Right atrium auricular region (tissue), 2 donors: ENCODE measurements at regions not wholly inside any gene's neighbourhood (a gene's known extent, or its start where the extent isn't known, plus 50 kb on each side); places are given as distances from the start of the nearest gene placed in this dataset.

ENCODE experiments used
- DNase-seq: peaks from one replicate; pipeline ENCODE4 v3.0.0-alpha.2; 2019; ENCODE audit warnings: low spot score
- H3K27ac ChIP-seq, 2 donors: fragments of 200-600 bp; sonication (generic); 1 replicate in 1 of 2; 2 replicates in 1 of 2; pipeline ENCODE4 v1.5.1; 2016 to 2019
- H3K27me3 ChIP-seq, 2 donors: fragments of 200-600 bp; sonication (generic); one replicate each; pipeline versions ENCODE4 v1.5.1 to v1.6.0; 2017 to 2019
- H3K36me3 ChIP-seq: fragments of 200-600 bp; sonication (generic); one replicate; pipeline ENCODE4 v1.5.1; 2016
- H3K4me1 ChIP-seq, 2 donors: fragments of 200-600 bp; sonication (generic); one replicate each; pipeline versions ENCODE4 v1.5.1 to v1.6.0; 2017 to 2019
- H3K4me3 ChIP-seq, 2 donors: fragments of 200-600 bp; sonication (generic); 1 replicate in 1 of 2; 2 replicates in 1 of 2; pipeline ENCODE4 v1.5.1; 2017 to 2019; ENCODE audit warnings: mild to moderate bottlenecking in 1 of 2, moderate library complexity in 1 of 2
- H3K9me3 ChIP-seq, 2 donors: fragments of 200-600 bp; sonication (generic); one replicate each; pipeline ENCODE4 v1.5.1; 2019
- TF ChIP-seq, protein P1 (sequence below), 2 donors: fragments of 200-600 bp; sonication (generic); IDR thresholded peaks; one replicate each; pipeline ENCODE4 v1.5.1; 2019; ENCODE audit warnings: antibody characterized with exemption in 2 of 2

DNA sequence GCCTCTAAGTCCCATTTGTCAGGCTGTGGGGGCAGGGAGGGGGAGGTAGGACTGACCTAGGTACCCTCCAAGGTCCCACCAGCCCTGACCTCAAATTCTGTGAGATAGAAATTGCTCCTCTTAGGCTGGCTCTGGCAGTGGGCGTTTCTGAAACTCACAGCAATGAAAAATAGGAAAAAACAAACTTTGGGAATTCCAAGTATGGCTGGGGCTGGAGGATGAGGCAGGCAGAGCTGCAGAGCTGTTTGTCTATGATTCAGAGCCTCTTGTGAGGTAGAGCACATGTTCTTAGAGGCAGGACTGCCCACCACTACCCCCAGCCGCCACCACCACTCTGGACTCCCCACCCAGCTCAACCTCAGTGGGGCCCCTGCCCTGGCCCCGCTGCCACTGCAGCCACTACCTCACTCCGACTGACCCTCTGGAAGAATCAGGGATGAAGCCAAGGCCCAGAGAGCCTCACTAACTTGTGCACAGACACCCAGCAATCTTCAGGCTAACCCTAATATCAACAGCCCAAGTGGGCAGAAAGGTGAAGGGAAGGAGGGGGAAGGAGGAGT lies 98.2 kb downstream of the PJA1 start:
- no peaks in the 10 kb centered on the region for H3K36me3 ChIP-seq
- H3K27ac ChIP-seq, result no peak overlapping the region
- DNase-seq, result no peak
- no peaks in the 10 kb centered on the region for H3K27me3 ChIP-seq
- peaks cover 0 to 8% of the 10 kb centered on the region in 2 donors for H3K9me3 ChIP-seq
- H3K4me3 ChIP-seq, result no peak overlapping the region
- TF ChIP-seq, protein P1, sequence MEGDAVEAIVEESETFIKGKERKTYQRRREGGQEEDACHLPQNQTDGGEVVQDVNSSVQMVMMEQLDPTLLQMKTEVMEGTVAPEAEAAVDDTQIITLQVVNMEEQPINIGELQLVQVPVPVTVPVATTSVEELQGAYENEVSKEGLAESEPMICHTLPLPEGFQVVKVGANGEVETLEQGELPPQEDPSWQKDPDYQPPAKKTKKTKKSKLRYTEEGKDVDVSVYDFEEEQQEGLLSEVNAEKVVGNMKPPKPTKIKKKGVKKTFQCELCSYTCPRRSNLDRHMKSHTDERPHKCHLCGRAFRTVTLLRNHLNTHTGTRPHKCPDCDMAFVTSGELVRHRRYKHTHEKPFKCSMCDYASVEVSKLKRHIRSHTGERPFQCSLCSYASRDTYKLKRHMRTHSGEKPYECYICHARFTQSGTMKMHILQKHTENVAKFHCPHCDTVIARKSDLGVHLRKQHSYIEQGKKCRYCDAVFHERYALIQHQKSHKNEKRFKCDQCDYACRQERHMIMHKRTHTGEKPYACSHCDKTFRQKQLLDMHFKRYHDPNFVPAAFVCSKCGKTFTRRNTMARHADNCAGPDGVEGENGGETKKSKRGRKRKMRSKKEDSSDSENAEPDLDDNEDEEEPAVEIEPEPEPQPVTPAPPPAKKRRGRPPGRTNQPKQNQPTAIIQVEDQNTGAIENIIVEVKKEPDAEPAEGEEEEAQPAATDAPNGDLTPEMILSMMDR (IDR thresholded peaks at IDR 0.05), result no peak
- peaks cover 0 to 3% of the 10 kb centered on the region in 2 donors for H3K4me1 ChIP-seq

DNA sequence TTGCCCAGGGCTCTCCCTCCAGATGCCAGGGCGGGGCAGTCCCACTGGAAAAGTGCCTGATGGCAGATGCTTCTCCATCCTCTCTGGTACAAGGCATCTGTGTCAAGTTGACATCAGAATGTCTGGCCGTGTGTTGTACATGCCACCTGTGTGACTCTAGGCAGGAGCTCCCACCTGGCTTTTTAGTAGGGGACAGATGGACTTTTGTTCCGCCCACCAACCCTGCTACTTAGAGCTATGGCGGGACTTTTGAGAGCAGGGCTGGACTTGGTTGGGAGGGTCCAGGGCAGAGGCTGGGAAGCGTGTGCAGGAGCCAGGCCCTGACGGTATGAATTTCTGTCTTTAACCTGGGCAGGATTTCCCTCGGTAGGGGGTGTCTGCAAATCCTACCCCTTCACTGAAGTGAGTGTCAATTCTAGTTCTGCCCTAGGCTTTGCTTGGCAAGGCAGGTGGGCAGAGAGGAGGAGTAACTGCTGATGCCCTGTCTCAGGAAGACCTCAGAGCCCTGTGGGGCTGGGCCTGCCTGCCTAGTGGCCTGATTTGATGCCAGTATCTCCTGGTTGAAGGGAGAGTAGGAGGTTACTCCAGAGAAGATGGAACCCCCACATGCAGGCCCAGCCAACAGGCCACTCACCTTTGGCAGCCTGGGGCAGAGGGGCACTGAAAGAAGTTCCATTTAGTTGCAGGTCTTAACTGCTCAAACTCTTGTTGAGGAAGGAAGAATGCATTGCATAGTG lies 99.1 kb downstream of the PJA1 start:
- TF ChIP-seq, protein P1 (IDR thresholded peaks at IDR 0.05), result no peak
- Histone ChIP-seq H3K27ac (no peak overlapping the region), H3K4me3 (no peak overlapping the region), H3K27me3 (no peaks in the 10 kb centered on the region), H3K4me1 (peaks cover 0 to 2% of the 10 kb centered on the region in 2 donors), H3K9me3 (peaks cover 0 to 8% of the 10 kb centered on the region in 2 donors), H3K36me3 (no peaks in the 10 kb centered on the region)
- no peak for DNase-seq

DNA sequence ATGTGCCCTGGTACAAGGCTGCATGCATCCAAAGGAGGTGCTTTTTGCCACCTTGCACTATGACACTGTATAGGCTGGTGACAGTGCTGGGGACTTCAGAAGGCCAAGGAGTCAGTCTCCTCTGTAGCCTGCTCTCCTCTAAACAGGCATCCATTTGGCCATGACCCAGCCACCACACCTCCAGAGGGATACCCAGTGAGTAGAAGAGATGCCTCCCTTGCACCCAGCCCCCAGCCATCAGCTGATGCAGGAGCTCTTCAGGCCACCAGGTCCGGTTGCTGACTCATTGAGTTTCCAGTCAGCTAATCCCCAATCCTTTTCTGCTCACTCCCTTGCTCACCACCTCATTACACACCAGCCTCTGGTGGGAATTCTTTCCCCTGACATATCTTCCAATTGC lies 99.8 kb downstream of the PJA1 start:
- no peaks in the 10 kb centered on the region for H3K4me1 ChIP-seq
- DNase-seq, result peak; percentile 53
- peaks cover 0 to 3% of the 10 kb centered on the region in 2 donors for H3K27me3 ChIP-seq
- H3K36me3 ChIP-seq, result no peaks in the 10 kb centered on the region
- TF ChIP-seq, protein P1 (IDR thresholded peaks at IDR 0.05), result no peak
- H3K27ac ChIP-seq, result no peak overlapping the region
- H3K9me3 ChIP-seq, result peaks cover 0 to 8% of the 10 kb centered on the region in 2 donors
- H3K4me3 ChIP-seq, result no peak overlapping the region

DNA sequence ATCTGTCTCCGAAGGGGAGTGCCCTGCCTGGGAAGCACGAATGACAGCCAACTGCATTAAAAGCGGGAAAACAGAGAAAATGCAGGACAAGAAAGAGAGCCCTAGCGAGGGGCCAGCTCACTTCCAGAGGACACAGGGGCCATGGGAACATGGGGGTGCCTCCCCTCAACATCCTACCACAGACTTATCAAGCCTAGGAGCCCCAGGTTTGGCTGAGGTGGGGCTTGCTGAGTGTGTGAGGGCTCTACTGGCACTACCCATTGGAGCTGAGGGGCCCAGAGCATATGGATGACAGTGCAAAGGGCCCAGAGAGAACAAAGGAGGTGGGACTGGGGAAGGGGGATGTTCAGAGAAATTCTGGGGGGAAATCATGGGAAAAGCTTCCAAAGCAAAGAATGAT lies 101.8 kb downstream of the PJA1 start:
- peaks cover 0 to 8% of the 10 kb centered on the region in 2 donors for H3K9me3 ChIP-seq
- peaks cover 0 to 3% of the 10 kb centered on the region in 2 donors for H3K27me3 ChIP-seq
- H3K4me1 ChIP-seq, result no peaks in the 10 kb centered on the region
- no peak for DNase-seq
- TF ChIP-seq, protein P1 (IDR thresholded peaks at IDR 0.05), result no peak
- no peak overlapping the region for H3K4me3 ChIP-seq
- no peak overlapping the region for H3K27ac ChIP-seq
- H3K36me3 ChIP-seq, result no peaks in the 10 kb centered on the region

DNA sequence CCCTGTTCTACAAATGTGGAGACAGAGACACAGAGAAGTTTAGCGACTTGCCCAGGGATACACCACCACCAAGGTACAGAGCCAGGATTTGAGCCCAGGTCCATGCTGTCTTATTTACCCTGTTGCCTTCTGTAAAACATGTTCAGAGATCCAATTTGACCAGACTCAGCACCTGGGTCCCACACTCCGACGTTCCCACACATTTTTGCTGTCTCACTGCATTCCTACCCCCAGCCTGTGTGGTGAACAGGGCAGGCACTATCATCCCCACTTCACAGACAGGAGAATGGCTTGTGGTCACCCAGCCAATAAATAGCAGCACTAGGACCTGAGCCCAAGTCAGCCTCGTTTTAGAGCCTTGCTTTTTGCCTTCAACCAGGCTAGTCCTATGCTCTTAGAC lies 102.8 kb downstream of the PJA1 start:
- DNase-seq, result no peak
- Histone ChIP-seq H3K9me3 (peaks cover 0 to 8% of the 10 kb centered on the region in 2 donors), H3K4me3 (no peak overlapping the region), H3K4me1 (no peaks in the 10 kb centered on the region), H3K27me3 (peaks cover 0 to 3% of the 10 kb centered on the region in 2 donors), H3K27ac (no peak overlapping the region), H3K36me3 (no peaks in the 10 kb centered on the region)
- TF ChIP-seq, protein P1 (IDR thresholded peaks at IDR 0.05), result no peak
